Stimulated activated CD8-positive, alpha-beta memory T cell treated with anti-CD3 and anti-CD28 coated beads, Interleukin-4, amount 100 ng/mL, for 48 hours (primary cell): ENCODE measurements at regions not wholly inside any gene's neighbourhood (a gene's known extent, or its start where the extent isn't known, plus 50 kb on each side); places are given as distances from the start of the nearest gene placed in this dataset.
A peak's percentile ranks its signal among the peaks of the same experiment; 100 is the strongest.
"Not testable (repeated sequence)": the region's sequence is repeated elsewhere in the genome, so short reads cannot be mapped to it uniquely, and the experiment has no call there.

ENCODE experiments used
- DNase-seq: peaks from one replicate; pipeline ENCODE4 v3.0.0-alpha.2; 2020

- peak; percentile 17 for DNase-seq
Measured at GRCh38 chr3:139116631-139117030, 71.9 kb upstream of the PRR23C start.

- peak; percentile 20 for DNase-seq
Measured at GRCh38 chr3:139117136-139117675, 72.5 kb upstream of the PRR23C start.

GRCh38 chr3:139117883-139118760 lies 73.4 kb upstream of the PRR23C start:
- peak; percentile 10 for DNase-seq

GRCh38 chr3:139118835-139119234 lies 74.1 kb upstream of the PRR23C start:
- DNase-seq, result peak; percentile 16

GRCh38 chr3:139119331-139120025 lies 74.8 kb upstream of the PRR23C start:
- DNase-seq, result peak; percentile 6

- peak; percentile 11 for DNase-seq
Measured at GRCh38 chr3:139120086-139121056, 75.7 kb upstream of the PRR23C start.

- DNase-seq, result peak; percentile 1
Measured at GRCh38 chr3:139121513-139122220, 77.0 kb upstream of the PRR23C start.

GRCh38 chr3:139122221-139122581 lies 77.5 kb upstream of the PRR23C start:
- DNase-seq, result peak; percentile 9

- no peak for DNase-seq
Measured at GRCh38 chr3:139122612-139123011, 77.9 kb upstream of the PRR23C start.

GRCh38 chr3:139123377-139124095 lies 78.8 kb upstream of the PRR23C start:
- DNase-seq, result no peak

GRCh38 chr3:139124197-139124596 lies 79.5 kb upstream of the PRR23C start:
- no peak for DNase-seq

- DNase-seq, result no peak
Measured at GRCh38 chr3:139127101-139127500, 82.4 kb upstream of the PRR23C start.

GRCh38 chr3:139127629-139128028 lies 82.9 kb upstream of the PRR23C start:
- not testable (repeated sequence) for DNase-seq

GRCh38 chr3:139128803-139129202 lies 84.1 kb upstream of the PRR23C start:
- DNase-seq, result no peak

GRCh38 chr3:139129892-139130291 lies 85.2 kb upstream of the PRR23C start:
- no peak for DNase-seq

- DNase-seq, result no peak
Measured at GRCh38 chr3:139130390-139131140, 85.9 kb upstream of the PRR23C start.

GRCh38 chr3:139131951-139132350 lies 87.3 kb upstream of the PRR23C start:
- DNase-seq, result no peak

GRCh38 chr3:139132976-139133375 lies 88.3 kb upstream of the PRR23C start:
- no peak for DNase-seq

GRCh38 chr3:139134678-139135372 lies 90.1 kb upstream of the PRR23C start:
- no peak for DNase-seq

GRCh38 chr3:139135657-139136056 lies 91.0 kb upstream of the PRR23C start:
- no peak for DNase-seq
